ENCODE measurements at regions not wholly inside any gene's neighbourhood (a gene's known extent, or its start where the extent isn't known, plus 50 kb on each side); places are given as distances from the start of the nearest gene placed in this dataset.

GRCh38 chr10:124344931-124345330 lies 73.8 kb downstream of the OAT start (continued):
- TF ChIP-seq, protein P1, sequence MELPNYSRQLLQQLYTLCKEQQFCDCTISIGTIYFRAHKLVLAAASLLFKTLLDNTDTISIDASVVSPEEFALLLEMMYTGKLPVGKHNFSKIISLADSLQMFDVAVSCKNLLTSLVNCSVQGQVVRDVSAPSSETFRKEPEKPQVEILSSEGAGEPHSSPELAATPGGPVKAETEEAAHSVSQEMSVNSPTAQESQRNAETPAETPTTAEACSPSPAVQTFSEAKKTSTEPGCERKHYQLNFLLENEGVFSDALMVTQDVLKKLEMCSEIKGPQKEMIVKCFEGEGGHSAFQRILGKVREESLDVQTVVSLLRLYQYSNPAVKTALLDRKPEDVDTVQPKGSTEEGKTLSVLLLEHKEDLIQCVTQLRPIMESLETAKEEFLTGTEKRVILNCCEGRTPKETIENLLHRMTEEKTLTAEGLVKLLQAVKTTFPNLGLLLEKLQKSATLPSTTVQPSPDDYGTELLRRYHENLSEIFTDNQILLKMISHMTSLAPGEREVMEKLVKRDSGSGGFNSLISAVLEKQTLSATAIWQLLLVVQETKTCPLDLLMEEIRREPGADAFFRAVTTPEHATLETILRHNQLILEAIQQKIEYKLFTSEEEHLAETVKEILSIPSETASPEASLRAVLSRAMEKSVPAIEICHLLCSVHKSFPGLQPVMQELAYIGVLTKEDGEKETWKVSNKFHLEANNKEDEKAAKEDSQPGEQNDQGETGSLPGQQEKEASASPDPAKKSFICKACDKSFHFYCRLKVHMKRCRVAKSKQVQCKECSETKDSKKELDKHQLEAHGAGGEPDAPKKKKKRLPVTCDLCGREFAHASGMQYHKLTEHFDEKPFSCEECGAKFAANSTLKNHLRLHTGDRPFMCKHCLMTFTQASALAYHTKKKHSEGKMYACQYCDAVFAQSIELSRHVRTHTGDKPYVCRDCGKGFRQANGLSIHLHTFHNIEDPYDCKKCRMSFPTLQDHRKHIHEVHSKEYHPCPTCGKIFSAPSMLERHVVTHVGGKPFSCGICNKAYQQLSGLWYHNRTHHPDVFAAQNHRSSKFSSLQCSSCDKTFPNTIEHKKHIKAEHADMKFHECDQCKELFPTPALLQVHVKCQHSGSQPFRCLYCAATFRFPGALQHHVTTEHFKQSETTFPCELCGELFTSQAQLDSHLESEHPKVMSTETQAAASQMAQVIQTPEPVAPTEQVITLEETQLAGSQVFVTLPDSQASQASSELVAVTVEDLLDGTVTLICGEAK (IDR thresholded peaks at IDR 0.05; ENCODE audit: borderline replicate concordance), result no peak
- TF ChIP-seq ZNF274 (IDR thresholded peaks at IDR 0.05; ENCODE audit: insufficient read depth, insufficient read length), result no peak

DNA sequence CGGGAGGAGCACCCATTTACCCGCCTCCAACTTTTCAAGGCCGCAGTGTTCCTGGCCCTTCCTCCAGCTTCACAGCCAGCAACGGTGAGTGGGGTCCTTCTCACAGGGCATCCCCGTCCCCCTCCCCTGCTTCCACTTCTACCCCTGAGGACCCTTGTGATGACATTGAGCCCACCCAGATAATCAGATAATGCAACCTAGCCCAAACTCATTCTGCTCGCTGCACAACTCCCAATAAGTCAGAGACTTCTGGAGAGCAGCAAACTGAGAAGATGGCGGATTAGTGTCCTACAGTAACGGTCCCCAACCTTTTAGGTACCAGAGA lies 74.5 kb downstream of the OAT start:
- intact Hi-C loops (cut with micrococcal nuclease; ENCODE audit: unreplicated experiment) (no loop called here), in situ Hi-C loops (cut with MboI) (no loop called here)
- Histone ChIP-seq H2AFZ (ENCODE audit: control insufficient read depth, low read depth, low read length) (no peak overlapping the region), H3K27me3 (replicated peaks in 1 of 2; ENCODE audit: control insufficient read depth in 2 of 2, insufficient read depth in 2 of 2, low read length in 1 of 2) (no peaks in the 10 kb centered on the region), H4K20me1 (ENCODE audit: control insufficient read depth, insufficient read depth) (no peaks in the 10 kb centered on the region), H3K4me1 (ENCODE audit: control insufficient read depth, insufficient read depth, low read length) (peaks cover 18% of the 10 kb centered on the region), H3K4me3 (no peak overlapping the region), H3K4me2 (ENCODE audit: control insufficient read depth, insufficient read depth) (no peak overlapping the region), H3K36me3 (ENCODE audit: control insufficient read depth in 2 of 2, insufficient read depth in 2 of 2, low read length in 1 of 2) (no peaks in the 10 kb centered on the region), H3K27ac (ENCODE audit: control insufficient read depth, insufficient read depth) (no peak overlapping the region), H3K9me3 (replicated peaks; ENCODE audit: control insufficient read depth, insufficient read depth, low read length) (no peaks in the 10 kb centered on the region), H3K79me2 (ENCODE audit: control insufficient read depth, insufficient read depth, low read length) (no peaks in the 10 kb centered on the region), H3K9ac (ENCODE audit: control insufficient read depth, insufficient read depth, low read length) (no peak overlapping the region)
- POLR2A ChIA-PET, result no interaction called here
- SMC1A ChIA-PET (ENCODE audit: uncharacterized antibody, unreplicated experiment), result no interaction called here
- FAIRE-seq (no peak), DNase-seq (ENCODE audit: low read depth, low spot score) (no peak), ATAC-seq (no peak)
- CTCF ChIA-PET, result no interaction called here
- TF ChIP-seq BACH1 (IDR thresholded peaks at IDR 0.05; ENCODE audit: borderline replicate concordance) (no peak), EED (IDR thresholded peaks at IDR 0.05; ENCODE audit: low read depth) (no peak), NR2C1 (IDR thresholded peaks at IDR 0.05) (no peak), SREBF2 (IDR thresholded peaks at IDR 0.05; ENCODE audit: low read length) (no peak), TCF3 (IDR thresholded peaks at IDR 0.05; ENCODE audit: borderline replicate concordance, insufficient read depth, low read depth, low read length) (no peak), SUPT20H (IDR thresholded peaks at IDR 0.05; ENCODE audit: borderline replicate concordance, control insufficient read depth, low read depth, low read length) (no peak), CTCF (IDR thresholded peaks at IDR 0.05 in 2 of 3, conservative IDR thresholded peaks at IDR 0.05 in 1 of 3; ENCODE audit: control insufficient read depth in 2 of 3, extremely low read depth in 1 of 3, insufficient read depth in 1 of 3, low read depth in 3 of 3, low read length in 3 of 3) (no peak), ZNF622 (IDR thresholded peaks at IDR 0.05) (no peak), CREB1 (IDR thresholded peaks at IDR 0.05; ENCODE audit: low read depth) (no peak), SRF (IDR thresholded peaks at IDR 0.05; ENCODE audit: low read depth in 2 of 2, low read length in 2 of 2) (no peak), DPF2 (IDR thresholded peaks at IDR 0.05) (no peak)
- RAD21 ChIA-PET (ENCODE audit: unreplicated experiment), result no interaction called here
- no TSS peak for BruUV-seq (replicated peaks)
- 75% methylated on average over 8 of the region's 8 CpGs for WGBS (ENCODE audit: insufficient coverage, insufficient replicate concordance, low lambda C conversion rate, missing lambda C conversion rate)

Data from GM12878 (cell line).